Esophagus squamous epithelium (tissue), 4 donors: ENCODE measurements at regions not wholly inside any gene's neighbourhood (a gene's known extent, or its start where the extent isn't known, plus 50 kb on each side); places are given as distances from the start of the nearest gene placed in this dataset.

Experiments
- POLR2A ChIP-seq, 4 donors: fragments of 450-650 bp; IDR thresholded peaks; one replicate each; pipeline ENCODE4 v1.6.1; 2017; ENCODE audit warnings: antibody characterized with exemption in 4 of 4, mild to moderate bottlenecking in 4 of 4, moderate library complexity in 3 of 4
- TF ChIP-seq, protein P1 (sequence below), 6 experiments: fragments of 450-650 bp in 4 of 6; fragments of 200-600 bp in 2 of 6; sonication (generic) in 2 of 6; IDR thresholded peaks; one replicate each; pipeline ENCODE4 v1.5.1; 2016 to 2019; ENCODE audit warnings: antibody characterized with exemption in 6 of 6, mild to moderate bottlenecking in 4 of 6, moderate library complexity in 4 of 6

DNA sequence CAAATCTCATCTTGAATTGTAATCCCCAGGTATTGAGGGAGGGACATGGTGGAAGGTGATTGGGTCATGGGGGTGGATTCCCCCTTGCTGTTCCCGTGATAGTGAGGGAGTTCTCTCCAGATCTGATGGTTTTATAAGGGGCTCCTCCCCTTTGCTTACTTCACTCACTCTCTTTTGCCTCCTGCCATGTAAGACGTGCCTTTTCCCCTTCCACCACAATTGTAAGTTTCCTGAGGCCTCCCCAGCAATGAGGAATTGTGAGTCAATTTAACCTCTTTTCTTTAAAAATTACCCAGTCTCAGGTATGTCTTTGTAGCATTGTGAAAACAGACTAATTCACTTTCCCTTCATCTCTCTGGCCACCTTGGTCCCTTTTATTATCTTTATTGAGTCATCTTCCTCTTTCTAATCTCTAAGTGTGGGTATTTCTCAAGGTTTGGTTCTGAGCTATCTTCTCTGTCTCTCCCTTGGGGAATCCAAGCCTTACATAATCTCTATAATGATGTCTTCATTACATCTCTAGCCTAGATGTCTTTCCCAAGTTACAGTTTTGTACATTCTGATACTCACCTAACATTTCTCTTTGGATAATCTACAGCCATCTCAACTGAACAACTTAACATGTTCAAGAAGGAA is 99.1 kb upstream of the JCAD start:
- TF ChIP-seq, protein P1, sequence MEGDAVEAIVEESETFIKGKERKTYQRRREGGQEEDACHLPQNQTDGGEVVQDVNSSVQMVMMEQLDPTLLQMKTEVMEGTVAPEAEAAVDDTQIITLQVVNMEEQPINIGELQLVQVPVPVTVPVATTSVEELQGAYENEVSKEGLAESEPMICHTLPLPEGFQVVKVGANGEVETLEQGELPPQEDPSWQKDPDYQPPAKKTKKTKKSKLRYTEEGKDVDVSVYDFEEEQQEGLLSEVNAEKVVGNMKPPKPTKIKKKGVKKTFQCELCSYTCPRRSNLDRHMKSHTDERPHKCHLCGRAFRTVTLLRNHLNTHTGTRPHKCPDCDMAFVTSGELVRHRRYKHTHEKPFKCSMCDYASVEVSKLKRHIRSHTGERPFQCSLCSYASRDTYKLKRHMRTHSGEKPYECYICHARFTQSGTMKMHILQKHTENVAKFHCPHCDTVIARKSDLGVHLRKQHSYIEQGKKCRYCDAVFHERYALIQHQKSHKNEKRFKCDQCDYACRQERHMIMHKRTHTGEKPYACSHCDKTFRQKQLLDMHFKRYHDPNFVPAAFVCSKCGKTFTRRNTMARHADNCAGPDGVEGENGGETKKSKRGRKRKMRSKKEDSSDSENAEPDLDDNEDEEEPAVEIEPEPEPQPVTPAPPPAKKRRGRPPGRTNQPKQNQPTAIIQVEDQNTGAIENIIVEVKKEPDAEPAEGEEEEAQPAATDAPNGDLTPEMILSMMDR (IDR thresholded peaks at IDR 0.05) = no peak
- TF ChIP-seq POLR2A (IDR thresholded peaks at IDR 0.05) = no peak
